ENCODE measurements at regions not wholly inside any gene's neighbourhood (a gene's known extent, or its start where the extent isn't known, plus 50 kb on each side); places are given as distances from the start of the nearest gene placed in this dataset.

GRCh38 chr6:170086639-170087420, 204.0 kb downstream of the DLL1 start:
- DNase-seq (ENCODE audit: low read depth): no peak
- TF ChIP-seq, protein P1, sequence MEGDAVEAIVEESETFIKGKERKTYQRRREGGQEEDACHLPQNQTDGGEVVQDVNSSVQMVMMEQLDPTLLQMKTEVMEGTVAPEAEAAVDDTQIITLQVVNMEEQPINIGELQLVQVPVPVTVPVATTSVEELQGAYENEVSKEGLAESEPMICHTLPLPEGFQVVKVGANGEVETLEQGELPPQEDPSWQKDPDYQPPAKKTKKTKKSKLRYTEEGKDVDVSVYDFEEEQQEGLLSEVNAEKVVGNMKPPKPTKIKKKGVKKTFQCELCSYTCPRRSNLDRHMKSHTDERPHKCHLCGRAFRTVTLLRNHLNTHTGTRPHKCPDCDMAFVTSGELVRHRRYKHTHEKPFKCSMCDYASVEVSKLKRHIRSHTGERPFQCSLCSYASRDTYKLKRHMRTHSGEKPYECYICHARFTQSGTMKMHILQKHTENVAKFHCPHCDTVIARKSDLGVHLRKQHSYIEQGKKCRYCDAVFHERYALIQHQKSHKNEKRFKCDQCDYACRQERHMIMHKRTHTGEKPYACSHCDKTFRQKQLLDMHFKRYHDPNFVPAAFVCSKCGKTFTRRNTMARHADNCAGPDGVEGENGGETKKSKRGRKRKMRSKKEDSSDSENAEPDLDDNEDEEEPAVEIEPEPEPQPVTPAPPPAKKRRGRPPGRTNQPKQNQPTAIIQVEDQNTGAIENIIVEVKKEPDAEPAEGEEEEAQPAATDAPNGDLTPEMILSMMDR (IDR thresholded peaks at IDR 0.05; ENCODE audit: insufficient read depth, low read depth, low read length, missing control alignments): no peak
- H3K4me3 ChIP-seq (ENCODE audit: low read length): no peak overlapping the region

- TF ChIP-seq, protein P1 (IDR thresholded peaks at IDR 0.05; ENCODE audit: insufficient read depth, low read depth, low read length, missing control alignments): no peak
- H3K4me3 ChIP-seq (ENCODE audit: low read length): no peak overlapping the region
- DNase-seq (ENCODE audit: low read depth): no peak
Measured at GRCh38 chr6:170085475-170086401, 205.1 kb downstream of the DLL1 start.

- H3K4me3 ChIP-seq (ENCODE audit: low read length): no peak overlapping the region
- TF ChIP-seq, protein P1 (IDR thresholded peaks at IDR 0.05; ENCODE audit: insufficient read depth, low read depth, low read length, missing control alignments): no peak
- no peak for DNase-seq (ENCODE audit: low read depth)
Measured at GRCh38 chr6:170084166-170084730, 206.6 kb downstream of the DLL1 start.

DNA sequence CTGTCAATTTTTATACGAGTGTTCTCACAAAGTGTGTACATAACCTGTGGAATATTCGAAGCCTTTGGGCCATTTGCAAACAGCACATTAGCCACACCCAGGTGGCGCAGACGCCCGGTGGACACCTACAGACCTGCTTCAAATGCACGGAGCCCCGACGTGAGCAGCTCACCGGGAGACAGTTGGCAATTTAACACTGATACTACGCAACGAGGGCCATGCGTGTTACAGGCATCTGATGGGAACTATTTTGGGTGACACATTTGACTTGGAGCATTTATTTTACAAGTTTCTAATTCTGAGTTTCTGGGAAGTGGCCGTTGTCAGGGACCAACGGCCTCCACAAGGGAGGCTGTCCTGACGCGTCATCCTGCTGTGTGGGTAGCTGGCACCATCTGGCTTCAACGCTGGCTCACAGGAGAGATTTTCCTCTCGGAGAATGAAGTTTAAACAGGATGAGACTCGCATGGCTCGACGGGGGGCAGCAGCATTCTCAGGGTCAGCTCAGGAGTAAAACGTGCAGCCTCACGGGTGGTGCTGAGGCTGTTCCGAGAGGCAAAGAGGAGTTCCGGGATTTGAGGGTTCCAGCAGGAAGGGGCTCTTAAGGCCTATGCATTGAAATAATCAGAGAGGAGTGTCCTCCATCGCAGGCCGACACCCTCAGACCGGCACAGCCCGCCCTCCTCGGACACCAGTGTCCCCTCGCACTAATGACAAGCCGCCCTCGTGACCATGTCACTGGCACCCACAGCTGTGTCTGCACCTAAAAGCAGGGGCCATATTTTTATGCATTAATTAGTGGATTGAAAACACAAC, 207.4 kb downstream of the DLL1 start:
- no peak overlapping the region for H3K4me3 ChIP-seq (ENCODE audit: low read length)
- DNase-seq (ENCODE audit: low read depth): no peak
- TF ChIP-seq, protein P1 (IDR thresholded peaks at IDR 0.05; ENCODE audit: insufficient read depth, low read depth, low read length, missing control alignments): no peak

DNA sequence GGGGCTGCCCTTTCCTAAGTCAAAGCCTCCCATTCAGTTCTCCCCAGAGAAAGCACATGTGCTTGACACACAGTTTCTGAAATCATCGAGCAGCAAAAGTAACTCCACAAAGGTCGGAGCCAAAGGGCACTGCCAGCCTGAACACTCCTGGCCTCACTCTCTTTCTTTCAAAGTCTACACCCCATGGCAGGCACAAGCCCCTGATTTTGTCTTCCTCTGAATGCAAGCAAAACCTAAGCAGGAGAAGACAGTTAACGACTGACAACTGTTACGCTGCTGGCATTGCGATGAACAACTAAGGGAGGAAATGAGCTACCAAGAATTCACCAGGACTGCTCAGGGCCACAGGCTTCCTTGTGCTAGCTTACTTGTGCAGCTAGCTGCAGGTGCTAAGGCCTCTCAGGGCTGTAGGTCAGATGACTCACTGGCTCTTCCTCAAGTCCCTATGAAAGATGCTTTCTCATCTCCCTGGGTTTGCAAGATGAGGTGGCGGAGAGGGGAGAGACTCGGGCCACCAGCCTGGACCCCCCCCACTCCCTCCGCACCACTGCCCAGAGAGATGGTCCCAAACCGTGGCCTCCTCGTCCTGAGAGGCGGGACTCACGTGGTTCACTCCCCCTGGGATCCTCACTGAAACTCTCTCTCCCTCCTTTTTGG, 208.2 kb downstream of the DLL1 start:
- H3K4me3 ChIP-seq (ENCODE audit: low read length): no peak overlapping the region
- TF ChIP-seq, protein P1 (IDR thresholded peaks at IDR 0.05; ENCODE audit: insufficient read depth, low read depth, low read length, missing control alignments): no peak
- peak; percentile 7 for DNase-seq (ENCODE audit: low read depth)

GRCh38 chr6:170082067-170082466, 208.8 kb downstream of the DLL1 start:
- no peak for DNase-seq (ENCODE audit: low read depth)
- TF ChIP-seq, protein P1 (IDR thresholded peaks at IDR 0.05; ENCODE audit: insufficient read depth, low read depth, low read length, missing control alignments): no peak
- H3K4me3 ChIP-seq (ENCODE audit: low read length): no peak overlapping the region

All from epithelial cell of esophagus (primary cell).